Stimulated activated CD8-positive, alpha-beta memory T cell treated with anti-CD3 and anti-CD28 coated beads, Interleukin-4, amount 100 ng/mL, for 24 hours (primary cell): ENCODE measurements at regions not wholly inside any gene's neighbourhood (a gene's known extent, or its start where the extent isn't known, plus 50 kb on each side); places are given as distances from the start of the nearest gene placed in this dataset.
"Not testable (repeated sequence)": the region's sequence is repeated elsewhere in the genome, so short reads cannot be mapped to it uniquely, and the experiment has no call there.

Experiments used
- DNase-seq: peaks from one replicate; pipeline ENCODE4 v3.0.0-alpha.2; 2020; ENCODE audit warnings: low read depth

DNA sequence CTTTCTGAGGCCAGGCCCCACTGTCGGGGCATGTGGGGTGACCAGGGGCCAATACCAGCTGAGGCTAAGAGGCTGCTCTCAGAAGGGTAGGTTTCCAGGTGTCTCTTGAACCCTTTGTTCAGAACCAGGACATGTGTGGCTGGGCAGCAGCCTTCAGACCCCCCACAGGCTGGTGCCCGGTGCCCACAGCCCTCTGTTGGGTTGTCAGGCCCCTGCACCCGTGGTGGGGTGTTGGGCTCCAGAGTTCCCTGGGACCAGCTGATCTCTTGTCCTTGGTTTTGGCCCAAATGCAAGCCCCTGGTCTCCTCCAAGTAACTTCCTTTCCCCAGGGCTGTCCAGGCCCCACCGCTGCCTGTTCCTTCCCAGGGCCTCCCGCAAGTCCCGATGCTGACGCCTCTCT lies 226.0 kb downstream of the TMEM121 start:
- DNase-seq = not testable (repeated sequence)

- no peak for DNase-seq
These were observed 234.4 kb downstream of the TMEM121 start for GRCh38 chr14:105760691-105761344.

DNA sequence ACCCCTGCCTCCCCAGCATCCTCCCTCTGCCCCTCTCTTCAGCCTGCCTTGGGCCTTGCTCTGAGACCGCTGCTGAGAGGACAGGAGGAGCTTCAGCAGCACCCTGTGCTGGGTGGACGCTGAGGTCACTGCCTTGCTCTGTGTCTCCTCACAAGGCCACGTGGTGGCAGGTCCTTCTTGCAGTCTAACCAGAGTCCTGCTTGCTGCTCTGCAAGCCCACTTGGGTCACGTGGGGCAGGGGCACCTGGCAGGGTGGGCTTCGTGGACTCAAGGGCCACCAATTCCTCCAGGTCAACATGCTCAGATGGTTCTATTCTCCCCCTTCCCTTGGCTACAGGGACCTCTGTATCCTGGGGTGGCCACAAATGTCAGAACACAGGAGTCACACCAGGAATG lies 235.0 kb downstream of the TMEM121 start:
- not testable (repeated sequence) for DNase-seq

- no peak for DNase-seq
These were observed 235.5 kb downstream of the TMEM121 start for GRCh38 chr14:105761842-105762241.

DNA sequence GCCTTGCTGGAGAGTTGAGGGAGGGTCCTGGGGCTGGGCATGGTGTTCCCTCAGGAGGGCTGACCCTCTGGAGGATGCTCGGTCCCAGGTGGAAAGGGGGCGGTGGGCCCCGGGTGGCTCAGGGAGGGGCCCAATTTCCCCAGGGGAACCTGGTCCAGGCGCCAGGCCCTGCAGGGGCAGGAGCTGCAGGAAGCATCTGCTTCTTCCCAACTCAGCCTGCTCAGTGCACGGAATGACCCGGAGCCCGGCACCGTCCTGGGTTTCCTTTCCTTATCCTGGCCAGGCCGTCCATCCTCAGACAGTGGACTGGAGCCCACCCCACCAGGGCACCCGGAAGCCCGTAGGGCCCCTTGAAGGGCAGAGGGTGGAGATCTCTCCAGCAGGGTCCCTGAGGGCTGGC lies 235.9 kb downstream of the TMEM121 start:
- not testable (repeated sequence) for DNase-seq

- DNase-seq = not testable (repeated sequence)
These were observed 238.0 kb downstream of the TMEM121 start for GRCh38 chr14:105764254-105764901.

DNA sequence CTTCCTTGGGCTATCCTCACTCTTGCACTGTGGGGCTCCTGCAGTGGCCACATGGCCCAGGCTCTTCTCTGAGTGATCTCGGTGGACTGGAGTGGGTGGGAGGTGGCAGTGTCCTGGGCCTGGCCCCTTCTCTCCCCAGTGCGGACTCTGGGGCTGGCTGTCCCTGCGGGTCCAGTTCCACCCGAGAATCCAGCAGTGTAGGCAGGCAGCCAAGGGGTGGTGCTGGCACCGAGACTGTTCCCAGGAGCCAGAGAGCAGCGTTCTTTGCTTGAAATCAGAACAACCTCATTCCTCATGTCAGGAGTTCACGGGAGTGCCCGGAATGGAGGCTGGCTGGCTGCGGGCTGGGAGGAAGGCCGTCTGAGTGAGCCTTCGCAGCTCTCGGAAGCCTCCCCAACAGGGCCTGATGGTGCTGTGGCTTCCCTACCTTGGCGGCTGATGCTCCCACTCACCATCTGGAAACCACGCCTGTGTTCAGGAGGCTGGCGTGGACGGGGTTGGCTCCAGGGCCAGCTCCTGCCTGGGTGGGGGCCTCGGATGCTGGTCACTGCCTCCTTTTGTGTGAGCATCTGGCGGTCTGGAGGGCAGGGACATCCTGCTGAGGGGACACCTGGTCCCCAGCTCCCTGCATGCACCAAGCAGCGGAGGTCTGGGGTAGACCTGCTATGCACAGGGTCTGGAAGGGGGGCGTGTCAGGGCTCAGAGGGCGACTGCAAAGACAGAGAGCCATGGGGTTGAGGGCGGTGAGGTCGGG lies 238.9 kb downstream of the TMEM121 start:
- DNase-seq = not testable (repeated sequence)

DNA sequence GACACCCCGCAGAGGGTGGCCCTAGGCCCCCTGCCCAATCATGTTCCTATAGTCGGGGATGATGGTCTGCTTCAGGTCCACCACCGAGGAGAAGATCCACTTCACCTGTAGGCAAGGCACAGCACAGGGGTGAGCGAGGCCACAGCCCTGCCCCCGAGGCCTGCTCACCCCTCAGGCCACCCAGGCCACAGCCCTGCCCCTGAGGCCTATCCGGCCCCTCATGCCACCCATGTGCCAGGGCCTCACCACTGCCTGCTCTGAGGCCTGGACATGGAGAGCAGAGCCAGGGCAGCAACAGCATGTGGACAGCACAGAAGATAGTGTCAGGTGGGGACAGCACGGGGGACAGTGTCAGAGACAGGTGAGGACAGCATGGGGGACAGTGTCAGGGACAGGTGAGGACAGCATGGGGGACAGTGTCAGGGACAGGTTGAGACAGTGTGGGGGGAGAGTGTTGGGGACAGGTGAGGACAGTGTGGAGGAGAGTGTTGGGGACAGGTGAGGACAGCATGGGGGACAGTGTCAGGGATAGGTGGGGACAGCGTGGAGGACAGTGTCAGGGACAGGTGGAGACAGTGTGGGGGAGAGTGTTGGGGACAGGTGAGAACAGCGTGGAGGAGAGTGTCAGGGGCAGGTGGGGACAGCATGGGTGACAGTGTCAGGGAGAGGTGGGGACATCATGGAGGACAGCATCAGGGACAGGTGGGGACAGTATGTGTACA lies 239.7 kb downstream of the TMEM121 start:
- DNase-seq = no peak

DNA sequence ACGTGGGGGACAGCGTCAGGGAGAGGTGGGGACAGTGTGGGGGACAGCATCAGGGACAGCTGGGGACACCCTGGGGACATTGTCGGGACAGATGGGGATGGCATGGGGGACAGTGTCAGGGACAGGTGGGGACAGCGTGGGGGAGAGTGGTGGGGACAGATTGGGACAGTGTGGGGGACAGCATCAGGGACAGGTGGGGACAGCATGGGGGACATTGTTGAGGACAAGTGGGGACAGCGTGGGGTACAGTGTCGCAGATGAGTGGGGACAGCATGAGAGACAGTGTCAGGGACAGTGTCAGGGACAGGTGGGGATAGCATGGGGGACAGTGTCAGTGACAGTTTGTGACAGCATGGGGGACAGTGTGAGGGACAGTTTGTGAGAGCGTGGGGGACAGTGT lies 240.9 kb downstream of the TMEM121 start:
- no peak for DNase-seq

- not testable (repeated sequence) for DNase-seq
These were observed 241.7 kb downstream of the TMEM121 start for GRCh38 chr14:105768039-105768438.

DNA sequence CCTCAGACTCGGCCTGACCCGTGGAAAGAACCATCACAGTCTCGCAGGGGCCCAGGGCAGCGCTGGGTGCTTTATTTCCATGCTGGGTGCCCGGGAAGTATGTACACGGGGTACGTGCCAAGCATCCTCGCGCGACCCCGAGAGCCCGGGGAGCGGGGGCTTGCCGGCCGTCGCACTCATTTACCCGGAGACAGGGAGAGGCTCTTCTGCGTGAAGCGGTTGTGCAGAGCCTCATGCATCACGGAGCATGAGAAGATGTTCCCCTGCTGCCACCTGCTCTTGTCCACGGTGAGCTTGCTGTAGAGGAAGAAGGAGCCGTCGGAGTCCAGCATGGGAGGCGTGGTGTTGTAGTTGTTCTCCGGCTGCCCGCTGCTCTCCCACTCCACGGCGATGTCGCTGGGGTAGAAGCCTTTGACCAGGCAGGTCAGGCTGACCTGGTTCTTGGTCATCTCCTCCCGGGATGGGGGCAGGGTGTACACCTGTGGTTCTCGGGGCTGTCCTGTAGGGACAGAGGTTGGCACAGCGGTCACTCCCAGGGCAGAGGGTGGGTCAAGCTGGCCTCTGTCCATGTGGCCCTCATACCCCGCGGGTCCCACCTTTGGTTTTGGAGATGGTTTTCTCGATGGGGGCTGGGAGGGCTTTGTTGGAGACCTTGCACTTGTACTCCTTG lies 242.8 kb downstream of the TMEM121 start:
- not testable (repeated sequence) for DNase-seq

DNA sequence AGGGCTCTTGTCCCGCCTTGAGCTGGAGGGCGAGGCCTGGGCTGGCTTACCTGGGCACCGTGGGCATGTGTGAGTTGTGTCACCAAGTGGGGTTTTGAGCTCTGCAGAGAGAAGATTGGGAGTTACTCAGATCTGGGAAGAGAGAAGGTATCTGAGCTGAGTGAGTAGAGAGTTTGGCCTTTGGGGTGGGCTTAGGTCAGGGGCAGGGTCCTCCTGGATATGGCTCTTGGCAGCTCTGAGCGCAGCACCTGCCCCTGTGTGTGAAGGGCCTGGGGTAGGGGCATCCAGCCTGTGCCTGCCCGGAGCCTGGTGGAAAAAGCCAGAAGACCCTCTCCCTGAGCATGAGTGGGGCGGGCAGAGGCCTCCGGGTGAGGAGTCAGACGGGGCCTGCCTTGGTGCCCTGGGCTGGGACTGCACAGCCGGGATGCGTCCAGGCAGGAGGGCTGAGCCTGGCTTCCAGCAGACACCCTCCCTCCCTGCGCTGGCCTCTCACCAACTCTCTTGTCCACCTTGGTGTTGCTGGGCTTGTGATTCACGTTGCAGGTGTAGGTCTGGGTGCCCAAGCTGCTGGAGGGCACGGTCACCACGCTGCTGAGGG lies 244.3 kb downstream of the TMEM121 start:
- not testable (repeated sequence) for DNase-seq

GRCh38 chr14:105771261-105772226 lies 245.2 kb downstream of the TMEM121 start:
- not testable (repeated sequence) for DNase-seq

DNA sequence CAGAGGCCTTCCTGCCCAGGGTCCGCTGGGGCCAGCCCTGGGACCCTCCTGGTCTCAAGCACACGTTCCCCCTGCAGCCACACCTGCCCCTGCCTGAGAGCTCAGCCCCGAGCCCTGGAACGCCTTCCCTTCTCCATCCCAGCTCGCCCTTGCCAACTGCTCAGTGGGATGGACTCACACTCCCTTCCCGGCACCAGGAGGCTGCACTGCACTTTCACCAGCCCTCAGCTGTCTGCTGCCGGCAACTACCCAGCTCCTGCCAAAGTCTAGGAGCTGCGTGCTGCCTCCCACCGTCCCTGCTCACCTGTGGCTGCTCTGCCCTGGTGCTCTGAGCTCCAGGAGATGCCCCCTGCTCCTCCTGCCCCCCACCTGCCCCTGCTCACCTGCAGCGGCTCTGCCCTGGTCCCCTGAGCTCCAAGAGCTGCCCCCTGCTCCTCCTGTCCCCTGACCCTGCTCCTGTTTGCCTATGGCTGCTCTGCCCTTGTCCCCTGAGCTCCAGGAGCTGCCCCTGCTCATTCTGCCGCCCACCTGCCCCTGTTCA lies 246.4 kb downstream of the TMEM121 start:
- not testable (repeated sequence) for DNase-seq

- no peak for DNase-seq
These were observed 247.2 kb downstream of the TMEM121 start for GRCh38 chr14:105773584-105773983.

GRCh38 chr14:105774001-105774400 lies 247.6 kb downstream of the TMEM121 start:
- no peak for DNase-seq

DNA sequence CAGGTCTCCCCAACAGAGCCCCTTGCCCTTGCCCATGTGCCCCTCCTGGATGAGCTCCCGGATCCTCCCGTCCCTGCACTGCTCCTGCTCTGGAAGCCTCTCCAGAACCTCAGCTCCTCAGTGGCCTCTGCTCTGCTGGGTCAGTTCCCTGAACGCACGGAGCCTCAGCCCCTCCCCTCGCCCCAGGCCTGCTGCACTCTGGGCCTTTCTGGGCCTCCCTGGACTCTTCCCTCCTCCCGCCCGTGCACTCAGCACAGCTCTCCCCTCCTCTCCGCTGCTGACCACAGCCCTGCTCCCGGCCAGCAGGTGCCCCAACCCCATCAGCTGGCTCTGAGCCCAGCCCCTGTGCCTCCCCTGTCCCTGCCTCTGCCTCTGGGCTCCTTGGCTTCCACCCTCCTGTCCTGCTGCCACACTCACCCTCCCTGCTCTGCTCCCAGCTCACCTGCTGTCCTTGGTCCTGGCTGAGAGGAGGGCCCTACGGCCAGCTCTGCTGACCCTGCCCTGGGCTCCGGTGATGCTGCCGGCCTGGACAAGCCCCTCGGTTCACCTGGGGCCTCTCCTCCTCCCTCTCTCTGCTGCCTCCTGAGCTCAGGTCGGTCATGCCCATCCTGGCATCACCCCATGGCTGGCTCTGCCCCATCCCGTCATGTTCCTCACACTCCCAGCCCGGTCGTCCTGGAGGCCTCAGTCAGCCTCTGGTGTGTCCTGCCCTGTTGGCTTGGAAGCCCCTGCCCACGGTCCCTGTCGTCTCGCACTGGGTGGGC lies 248.4 kb downstream of the TMEM121 start:
- DNase-seq = not testable (repeated sequence)

- not testable (repeated sequence) for DNase-seq
These were observed 249.1 kb downstream of the TMEM121 start for GRCh38 chr14:105775349-105775923.

DNA sequence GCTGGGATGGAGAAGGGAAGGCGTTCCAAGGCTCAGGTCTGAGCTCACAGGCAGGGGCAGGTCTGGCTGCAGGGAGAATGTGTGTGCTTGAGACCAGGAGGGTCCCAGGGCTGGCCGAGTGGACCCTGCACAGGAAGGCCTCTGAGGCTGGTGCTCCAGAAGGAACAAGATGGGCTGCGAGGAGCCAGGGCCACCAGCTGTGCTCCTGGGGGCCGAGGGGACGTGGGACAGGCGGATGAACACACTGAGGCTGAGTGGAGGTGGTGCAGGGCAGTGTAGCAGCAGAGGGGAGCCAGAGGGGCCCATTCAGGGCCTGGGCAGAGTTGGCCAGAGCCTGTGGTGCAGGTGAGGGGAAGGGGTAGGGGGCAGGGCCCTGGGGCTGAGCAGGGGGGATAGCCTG lies 249.7 kb downstream of the TMEM121 start:
- not testable (repeated sequence) for DNase-seq
